ENCODE measurements at regions not wholly inside any gene's neighbourhood (a gene's known extent, or its start where the extent isn't known, plus 50 kb on each side); places are given as distances from the start of the nearest gene placed in this dataset.

DNA sequence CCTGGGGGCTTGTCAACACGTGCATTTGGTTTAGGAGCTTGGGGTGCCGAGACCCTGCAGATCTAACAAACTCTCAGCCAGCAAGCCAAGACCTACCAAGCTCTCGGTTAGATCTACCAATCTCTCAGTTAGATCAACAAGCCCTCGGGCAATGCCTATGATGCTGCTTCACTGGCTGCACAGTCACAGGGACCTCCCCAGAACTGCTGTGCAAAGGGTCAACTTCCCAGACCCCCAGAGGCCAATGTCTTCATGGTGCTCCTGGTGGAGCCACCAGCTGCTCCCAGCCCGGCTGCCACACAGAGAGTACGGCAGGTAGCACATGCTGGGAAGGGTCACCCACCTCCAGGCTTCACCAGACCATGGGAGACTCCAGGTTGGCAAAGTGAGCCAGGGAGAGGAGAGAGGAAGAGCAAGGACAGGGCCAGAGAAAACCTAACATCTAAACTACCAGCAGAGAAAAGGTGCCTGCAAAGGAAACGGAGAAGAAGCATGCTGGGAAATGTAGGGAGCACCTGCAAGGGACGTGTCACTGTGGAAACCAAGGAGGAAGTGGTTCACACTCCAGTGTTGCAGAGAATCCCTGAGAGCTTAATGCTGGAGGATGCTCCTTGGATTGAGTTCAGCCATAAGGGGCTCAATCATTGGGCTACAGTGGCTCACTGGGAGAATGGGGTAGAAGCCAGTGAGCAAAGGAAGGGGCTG is 51.5 kb upstream of the GDF10 start:
- no peaks in the 10 kb centered on the region for H3K79me2 ChIP-seq (ENCODE audit: control insufficient read depth, insufficient read depth, low read length, poor library complexity)
- H3K79me1 ChIP-seq (ENCODE audit: low read length): no peaks in the 10 kb centered on the region
- no peak overlapping the region for H3K4ac ChIP-seq (ENCODE audit: low read depth, low read length)
- H4K8ac ChIP-seq (ENCODE audit: low read depth, low read length): no peak overlapping the region
- H2AFZ ChIP-seq (ENCODE audit: insufficient read depth, low read length, poor library complexity): no peak overlapping the region
- no peak for DNase-seq
- no peak overlapping the region for H3K4me2 ChIP-seq (ENCODE audit: low read length)
- no peaks in the 10 kb centered on the region for H3K36me3 ChIP-seq (ENCODE audit: control insufficient read depth in 1 of 2, insufficient read depth in 2 of 2, low read length in 2 of 2)
- no peak overlapping the region for H3K18ac ChIP-seq (ENCODE audit: low read length)
- H3K4me1 ChIP-seq (ENCODE audit: control insufficient read depth in 1 of 2, insufficient read depth in 2 of 2, low read length in 2 of 2): no peaks in the 10 kb centered on the region
- no peak overlapping the region for H2AK5ac ChIP-seq (ENCODE audit: low read length)
- H2BK5ac ChIP-seq (ENCODE audit: low read depth, low read length, poor library complexity): no peak overlapping the region
- no peak overlapping the region for H4K91ac ChIP-seq (ENCODE audit: low read depth, low read length)
- H3K23ac ChIP-seq (ENCODE audit: low read length): no peak overlapping the region
- H3K27ac ChIP-seq (ENCODE audit: low read depth, low read length): no peak overlapping the region
- no peak overlapping the region for H4K12ac ChIP-seq (ENCODE audit: low read depth, low read length)
- peaks cover 1% of the 10 kb centered on the region for H3K9me3 ChIP-seq (ENCODE audit: insufficient read depth, low read depth, low read length)
- H3K4me3 ChIP-seq (ENCODE audit: low read depth, low read length): no peak overlapping the region
- H3K14ac ChIP-seq (ENCODE audit: low read length): no peak overlapping the region
- H3K27me3 ChIP-seq (ENCODE audit: insufficient read depth, low read length): no peaks in the 10 kb centered on the region
- H2BK12ac ChIP-seq (ENCODE audit: low read length): no peak overlapping the region
- WGBS (ENCODE audit: extremely low coverage, insufficient coverage, insufficient read length): no CpG with 5 or more reads among the region's 8 CpGs
- H3K9ac ChIP-seq (ENCODE audit: low read length): no peak overlapping the region
- no peak overlapping the region for H2BK120ac ChIP-seq (ENCODE audit: insufficient read depth, low read length, poor library complexity)

DNA sequence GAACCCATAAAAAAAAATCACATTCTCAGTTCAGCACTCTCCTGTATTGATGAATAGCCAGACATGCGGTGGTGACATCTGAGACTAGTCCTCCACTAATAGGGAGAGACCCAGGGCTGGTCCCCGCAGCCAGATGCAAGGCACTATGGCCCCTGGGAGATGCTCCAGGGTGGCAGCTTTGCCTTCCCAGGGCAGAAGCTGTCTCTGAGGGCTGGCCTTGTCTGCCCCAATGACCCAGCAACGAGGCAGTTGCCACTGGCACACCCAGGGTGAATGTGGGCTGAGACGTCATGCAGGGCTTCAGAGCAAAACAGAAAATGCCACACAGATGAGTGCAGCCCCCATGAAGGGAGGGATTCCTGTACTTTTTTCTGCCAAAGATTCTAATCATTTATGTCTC is 50.1 kb upstream of the GDF10 start:
- Histone ChIP-seq H2BK5ac (ENCODE audit: low read depth, low read length, poor library complexity) (no peak overlapping the region), H2AFZ (ENCODE audit: insufficient read depth, low read length, poor library complexity) (no peak overlapping the region), H3K79me2 (ENCODE audit: control insufficient read depth, insufficient read depth, low read length, poor library complexity) (no peaks in the 10 kb centered on the region), H3K9ac (ENCODE audit: low read length) (no peak overlapping the region), H4K91ac (ENCODE audit: low read depth, low read length) (no peak overlapping the region), H3K18ac (ENCODE audit: low read length) (no peak overlapping the region), H3K27me3 (ENCODE audit: insufficient read depth, low read length) (no peaks in the 10 kb centered on the region), H3K4ac (ENCODE audit: low read depth, low read length) (no peak overlapping the region), H3K23ac (ENCODE audit: low read length) (no peak overlapping the region), H3K14ac (ENCODE audit: low read length) (no peak overlapping the region), H4K12ac (ENCODE audit: low read depth, low read length) (no peak overlapping the region), H3K4me1 (ENCODE audit: control insufficient read depth in 1 of 2, insufficient read depth in 2 of 2, low read length in 2 of 2) (peaks cover 3 to 7% of the 10 kb centered on the region in 2 experiments), H3K4me2 (ENCODE audit: low read length) (no peak overlapping the region), H3K27ac (ENCODE audit: low read depth, low read length) (no peak overlapping the region), H3K4me3 (ENCODE audit: low read depth, low read length) (no peak overlapping the region), H3K36me3 (ENCODE audit: control insufficient read depth in 1 of 2, insufficient read depth in 2 of 2, low read length in 2 of 2) (no peaks in the 10 kb centered on the region), H3K9me3 (ENCODE audit: insufficient read depth, low read depth, low read length) (peaks cover 1% of the 10 kb centered on the region), H4K8ac (ENCODE audit: low read depth, low read length) (no peak overlapping the region), H3K79me1 (ENCODE audit: low read length) (no peaks in the 10 kb centered on the region), H2BK12ac (ENCODE audit: low read length) (no peak overlapping the region), H2BK120ac (ENCODE audit: insufficient read depth, low read length, poor library complexity) (no peak overlapping the region), H2AK5ac (ENCODE audit: low read length) (no peak overlapping the region)
- no CpG with 5 or more reads among the region's 4 CpGs for WGBS (ENCODE audit: extremely low coverage, insufficient coverage, insufficient read length)
- peak; percentile 37 to 60 for DNase-seq
